ENCODE measurements at regions not wholly inside any gene's neighbourhood (a gene's known extent, or its start where the extent isn't known, plus 50 kb on each side); places are given as distances from the start of the nearest gene placed in this dataset.

DNA sequence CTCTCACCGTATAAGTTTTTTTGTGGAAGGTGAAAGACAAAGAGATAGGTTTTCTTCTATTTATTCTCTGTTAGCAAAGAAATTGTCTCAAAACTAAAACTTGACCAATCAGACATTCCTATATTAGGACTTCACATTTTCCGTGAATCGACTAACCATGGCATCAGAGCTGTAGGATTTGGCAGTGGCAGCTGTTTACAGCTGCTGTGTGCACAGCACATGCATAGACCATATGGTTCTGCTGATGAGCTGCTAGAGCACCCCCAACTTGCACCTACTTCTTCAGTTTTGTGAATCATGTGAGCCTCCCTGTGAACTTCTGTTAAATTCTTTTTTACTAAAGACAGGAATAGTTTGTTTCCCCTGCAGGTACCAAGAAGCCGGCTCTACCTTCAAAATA, 157.9 kb downstream of the RFX6 start:
- TF ChIP-seq EZH2phosphoT487 (IDR thresholded peaks at IDR 0.05; ENCODE audit: insufficient read depth, low read depth): no peak
- TF ChIP-seq EZH2 (IDR thresholded peaks at IDR 0.05; ENCODE audit: insufficient read depth, poor library complexity, severe bottlenecking): no peak
